C4-2B (cell line): ENCODE measurements at regions not wholly inside any gene's neighbourhood (a gene's known extent, or its start where the extent isn't known, plus 50 kb on each side); places are given as distances from the start of the nearest gene placed in this dataset.
"Not testable (repeated sequence)": the region's sequence is repeated elsewhere in the genome, so short reads cannot be mapped to it uniquely, and the experiment has no call there.

Experiments
- ZFX ChIP-seq: fragments of 450-650 bp; IDR thresholded peaks from 2 replicates; pipeline ENCODE4 v1.6.1; 2017
- TF ChIP-seq, protein P1 (sequence below): fragments of 450-650 bp; conservative IDR thresholded peaks from 2 replicates; pipeline ENCODE4 v1.5.1; 2017; ENCODE audit warnings: mild to moderate bottlenecking

DNA sequence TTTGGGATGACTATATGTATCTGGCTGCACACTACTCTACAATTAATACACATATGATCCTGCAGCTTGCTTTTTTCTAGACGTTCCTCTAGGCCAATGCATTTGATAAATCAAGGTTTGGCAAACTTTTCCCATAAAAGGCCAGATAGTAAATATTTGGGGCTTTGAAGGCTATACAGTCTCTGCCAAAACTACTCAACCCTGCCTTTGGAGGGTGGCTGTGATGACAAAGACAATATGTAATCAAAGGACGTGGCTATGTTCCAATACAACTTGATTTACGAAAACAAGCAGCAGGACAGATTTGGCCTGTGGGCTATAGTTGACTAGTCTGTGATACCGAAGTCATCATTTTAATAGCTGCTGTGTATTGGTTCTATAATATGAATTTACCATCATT, 181.3 kb upstream of the NBPF12 start:
- TF ChIP-seq, protein P1, sequence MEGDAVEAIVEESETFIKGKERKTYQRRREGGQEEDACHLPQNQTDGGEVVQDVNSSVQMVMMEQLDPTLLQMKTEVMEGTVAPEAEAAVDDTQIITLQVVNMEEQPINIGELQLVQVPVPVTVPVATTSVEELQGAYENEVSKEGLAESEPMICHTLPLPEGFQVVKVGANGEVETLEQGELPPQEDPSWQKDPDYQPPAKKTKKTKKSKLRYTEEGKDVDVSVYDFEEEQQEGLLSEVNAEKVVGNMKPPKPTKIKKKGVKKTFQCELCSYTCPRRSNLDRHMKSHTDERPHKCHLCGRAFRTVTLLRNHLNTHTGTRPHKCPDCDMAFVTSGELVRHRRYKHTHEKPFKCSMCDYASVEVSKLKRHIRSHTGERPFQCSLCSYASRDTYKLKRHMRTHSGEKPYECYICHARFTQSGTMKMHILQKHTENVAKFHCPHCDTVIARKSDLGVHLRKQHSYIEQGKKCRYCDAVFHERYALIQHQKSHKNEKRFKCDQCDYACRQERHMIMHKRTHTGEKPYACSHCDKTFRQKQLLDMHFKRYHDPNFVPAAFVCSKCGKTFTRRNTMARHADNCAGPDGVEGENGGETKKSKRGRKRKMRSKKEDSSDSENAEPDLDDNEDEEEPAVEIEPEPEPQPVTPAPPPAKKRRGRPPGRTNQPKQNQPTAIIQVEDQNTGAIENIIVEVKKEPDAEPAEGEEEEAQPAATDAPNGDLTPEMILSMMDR: not testable (repeated sequence)
- not testable (repeated sequence) for TF ChIP-seq ZFX
